PFSK-1 (cell line): ENCODE measurements at regions not wholly inside any gene's neighbourhood (a gene's known extent, or its start where the extent isn't known, plus 50 kb on each side); places are given as distances from the start of the nearest gene placed in this dataset.

Experiments
- REST ChIP-seq, 2 experiments: IDR thresholded peaks; 2 replicates each; pipeline versions ENCODE4 v1.6.1 to v1.8.0; 2011 to 2012; ENCODE audit warnings: low read depth in 2 of 2, low read length in 2 of 2, control low read depth in 1 of 2, inconsistent platforms in 1 of 2, mild to moderate bottlenecking in 1 of 2, moderate library complexity in 1 of 2; ENCODE audit not compliant: insufficient read depth in 1 of 2
- SIN3A ChIP-seq: IDR thresholded peaks from 2 replicates; pipeline ENCODE4 v1.6.1; 2012; ENCODE audit warnings: mild to moderate bottlenecking, low read length, moderate library complexity, borderline replicate concordance; ENCODE audit not compliant: insufficient read depth
- TAF1 ChIP-seq: IDR thresholded peaks from 2 replicates; pipeline ENCODE4 v1.6.1; 2012; ENCODE audit warnings: low read length, control low read depth, borderline replicate concordance; ENCODE audit not compliant: insufficient read depth

- TF ChIP-seq SIN3A (no peak), TAF1 (no peak), REST (IDR thresholded peaks at IDR 0.05; ENCODE audit: insufficient read depth in 1 of 2, low read depth in 2 of 2, low read length in 2 of 2) (no peak)
Observed at GRCh38 chr20:12318043-12318442, 400.4 kb downstream of the BTBD3 start.
